NCI-H446 treated with DMSO at 0.1 percent for 48 hours (cell line): ENCODE measurements at regions not wholly inside any gene's neighbourhood (a gene's known extent, or its start where the extent isn't known, plus 50 kb on each side); places are given as distances from the start of the nearest gene placed in this dataset.
"Not testable (repeated sequence)": the region's sequence is repeated elsewhere in the genome, so short reads cannot be mapped to it uniquely, and the experiment has no call there.

ENCODE experiments used
- DNase-seq: peaks from one replicate; lab custom pipeline; 2025; lab: John Stamatoyannopoulos, UW

DNA sequence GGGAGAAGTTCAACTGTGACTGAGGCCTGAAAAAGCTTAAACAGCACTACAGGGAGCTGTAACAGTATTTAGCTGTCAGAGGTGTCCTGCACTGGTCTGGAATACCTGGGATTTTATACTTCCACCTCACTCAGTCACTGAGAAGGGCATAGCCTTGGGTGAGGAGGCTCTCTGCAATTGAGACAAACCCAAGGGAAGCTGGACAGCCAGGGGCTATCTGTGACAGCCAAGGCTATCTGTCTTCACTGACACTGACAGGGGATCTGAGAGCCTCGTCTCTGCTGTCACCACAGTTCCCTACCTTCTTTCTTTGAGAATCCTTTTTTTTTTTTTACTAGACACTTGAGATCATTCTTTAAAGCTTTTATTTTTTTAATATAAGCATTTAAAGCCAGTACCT is 356.2 kb upstream of the CD180 start:
- DNase-seq, result no peak

GRCh38 chr5:67549947-67550346 is 353.3 kb upstream of the CD180 start:
- DNase-seq, result no peak

GRCh38 chr5:67549296-67549618 is 352.7 kb upstream of the CD180 start:
- DNase-seq, result no peak

GRCh38 chr5:67548520-67549295 is 352.1 kb upstream of the CD180 start:
- DNase-seq, result no peak

DNA sequence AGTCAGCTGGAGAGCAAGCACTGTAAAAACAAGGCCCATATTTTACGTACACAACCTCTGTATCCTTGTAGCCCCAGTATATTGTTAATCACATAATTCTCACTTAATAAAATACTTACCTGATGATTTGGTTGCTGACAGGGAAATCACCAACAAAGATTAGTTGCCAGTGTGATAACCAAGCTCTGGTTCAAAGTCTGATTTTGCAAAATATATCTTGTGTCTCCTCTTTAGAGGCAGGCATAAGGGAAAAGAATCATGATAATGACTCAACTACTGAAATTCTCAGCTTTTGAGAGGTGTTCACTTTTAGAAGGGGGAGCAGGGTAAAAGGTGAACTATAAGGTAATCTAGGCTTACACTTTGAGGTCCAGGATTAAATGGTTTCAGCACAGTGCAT is 351.1 kb upstream of the CD180 start:
- DNase-seq, result no peak

DNA sequence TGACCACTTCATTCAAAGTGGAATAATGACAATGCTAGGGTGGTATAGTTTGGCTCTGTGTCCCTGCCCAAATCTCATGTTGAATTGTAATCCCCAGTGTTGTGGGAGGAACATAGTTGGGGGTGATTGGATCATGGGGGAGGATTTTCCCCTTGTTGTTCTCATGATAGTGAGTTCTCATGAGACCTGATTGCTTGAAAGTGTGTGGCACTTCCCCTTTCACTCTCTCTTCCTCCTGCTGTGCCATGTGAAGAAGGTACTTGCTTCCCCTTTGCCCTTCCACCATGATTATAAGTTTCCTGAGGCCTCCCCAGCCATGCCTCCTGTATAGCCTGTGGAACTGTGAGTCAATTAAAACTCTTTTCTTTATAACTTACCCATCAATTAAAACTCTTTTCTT is 348.3 kb upstream of the CD180 start:
- DNase-seq, result not testable (repeated sequence)

- DNase-seq, result no peak
Observed at GRCh38 chr5:67543720-67544270, 347.2 kb upstream of the CD180 start.

DNA sequence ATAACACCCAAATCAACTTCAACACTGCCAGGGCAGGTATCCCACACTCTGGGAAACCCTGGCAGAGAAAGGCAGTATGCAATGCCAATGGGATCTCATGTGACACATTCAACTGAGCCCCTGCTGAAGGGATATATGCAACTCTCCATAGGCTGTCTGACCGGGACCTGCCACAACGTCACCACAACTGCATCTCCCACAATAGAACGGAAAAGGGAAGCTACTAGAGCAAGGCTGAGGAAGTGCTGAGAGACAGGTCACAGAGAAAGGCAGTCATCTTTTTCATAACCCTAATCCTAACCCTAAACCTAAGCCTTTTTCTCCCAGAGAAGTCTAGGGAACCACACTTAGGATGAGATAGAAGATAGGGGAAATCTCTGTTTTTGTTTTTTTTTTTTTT is 345.9 kb upstream of the CD180 start:
- DNase-seq, result no peak

DNA sequence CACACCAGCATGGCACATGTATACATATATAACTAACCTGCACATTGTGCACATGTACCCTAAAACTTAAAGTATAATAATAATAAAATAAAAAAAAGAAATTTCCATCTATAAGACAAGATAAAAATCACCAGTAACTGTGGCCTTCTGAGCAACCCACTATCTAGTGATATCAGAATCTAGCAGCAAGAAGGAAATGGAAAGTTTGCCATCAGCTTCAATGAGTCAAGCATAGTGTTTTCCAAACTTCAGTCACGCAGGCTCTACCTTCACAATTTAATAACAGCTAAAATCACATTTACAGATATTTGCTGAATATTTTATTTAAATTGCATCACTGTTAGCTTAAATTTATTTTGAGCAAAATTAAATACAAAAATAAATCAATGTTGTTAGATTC is 345.3 kb upstream of the CD180 start:
- no peak for DNase-seq

DNA sequence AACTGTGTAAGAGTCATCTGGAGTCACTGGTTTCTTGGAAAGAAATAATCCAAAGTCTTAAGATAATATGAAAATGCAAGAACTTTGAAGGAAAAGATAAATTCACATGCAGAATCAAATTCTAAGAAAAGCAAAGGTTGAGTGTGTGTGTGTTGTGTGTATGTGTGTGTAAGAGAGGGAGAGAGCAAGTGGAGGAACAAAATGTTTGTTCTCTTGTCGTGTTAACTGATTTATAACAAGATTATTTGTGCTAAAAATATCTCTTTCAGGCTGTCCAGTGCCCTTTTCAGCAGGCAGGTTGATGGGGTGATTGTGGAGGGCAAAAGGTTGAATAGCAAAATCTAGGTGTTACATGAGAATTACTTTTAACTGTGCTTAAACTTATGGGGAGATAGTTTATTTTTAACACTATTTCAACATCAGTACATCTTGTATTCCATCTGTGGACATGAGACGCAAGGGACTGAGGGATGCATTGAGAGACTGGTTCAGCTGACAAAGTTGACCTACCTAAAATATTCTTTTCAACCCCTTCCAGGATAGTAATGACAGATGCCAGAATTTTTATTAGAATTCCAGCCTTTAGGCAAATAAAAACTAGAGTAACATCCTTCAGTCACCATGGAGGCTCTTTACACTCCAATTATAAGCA is 342.4 kb upstream of the CD180 start:
- DNase-seq, result no peak

DNA sequence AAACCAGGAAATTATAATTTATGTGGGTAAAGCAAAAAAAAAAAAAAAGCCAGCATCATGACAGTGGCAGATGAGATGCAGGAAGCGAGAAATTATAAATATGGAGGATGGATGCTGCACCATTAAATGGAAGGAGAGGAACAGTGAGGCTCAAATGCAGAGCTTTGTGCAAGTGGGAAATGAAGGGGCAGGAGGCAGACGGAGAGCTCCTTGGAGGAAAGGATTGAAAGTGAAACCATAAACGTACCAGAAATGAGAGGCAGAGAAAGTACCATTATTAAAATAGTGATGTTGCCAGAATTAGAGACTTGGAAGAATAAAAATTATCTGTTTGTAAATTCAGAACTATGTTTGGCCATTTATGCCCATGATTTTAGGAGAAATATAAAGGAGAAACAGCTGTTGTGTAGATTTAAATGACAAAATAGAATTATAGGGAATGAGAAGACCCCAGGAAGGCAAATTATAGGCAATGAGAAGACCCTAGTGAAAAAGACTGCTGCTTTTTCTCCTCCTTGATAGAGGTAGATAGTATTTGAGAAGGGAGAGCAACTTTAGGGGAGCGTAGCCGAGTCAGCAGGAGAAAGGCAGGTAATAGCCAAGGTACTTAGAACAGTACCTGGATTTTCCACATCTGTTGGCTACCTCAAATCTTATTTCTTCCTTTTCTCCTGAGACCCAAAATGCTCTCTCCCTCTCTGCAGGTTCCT is 341.0 kb upstream of the CD180 start:
- DNase-seq, result no peak

GRCh38 chr5:67536866-67537265 is 340.3 kb upstream of the CD180 start:
- no peak for DNase-seq

DNA sequence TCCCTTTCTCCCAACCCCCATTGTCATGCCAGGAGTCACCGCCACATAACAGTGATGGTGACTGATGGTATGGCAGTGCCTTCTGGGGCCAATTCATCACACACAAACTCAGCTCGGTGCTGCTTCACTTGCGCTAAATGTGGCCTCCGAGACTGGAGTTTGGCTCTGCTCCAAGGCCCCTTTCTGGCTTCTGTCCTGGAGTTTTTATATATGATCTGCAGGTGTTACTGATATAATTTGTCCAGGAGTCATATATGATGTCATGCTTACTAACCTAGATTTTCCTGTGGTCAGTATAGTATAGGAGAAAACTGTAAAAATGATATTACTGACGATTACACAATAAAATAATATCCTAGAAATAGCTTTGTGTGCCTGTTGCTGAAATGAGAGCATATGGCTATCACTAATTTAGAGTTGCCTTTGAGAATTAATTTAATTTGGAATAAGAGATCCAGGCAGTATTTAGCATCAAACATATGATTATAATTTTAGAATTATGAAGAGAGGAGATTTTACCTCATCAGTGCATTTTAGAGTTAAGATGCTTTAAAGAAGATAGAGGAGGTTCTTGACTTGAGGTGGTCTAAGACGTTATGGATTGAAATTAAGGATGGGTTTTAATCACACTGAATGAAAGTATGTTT is 334.1 kb upstream of the CD180 start:
- peak; percentile 62 for DNase-seq

- no peak for DNase-seq
Observed at GRCh38 chr5:67528953-67529352, 332.4 kb upstream of the CD180 start.

- no peak for DNase-seq
Observed at GRCh38 chr5:67526793-67527192, 330.2 kb upstream of the CD180 start.

DNA sequence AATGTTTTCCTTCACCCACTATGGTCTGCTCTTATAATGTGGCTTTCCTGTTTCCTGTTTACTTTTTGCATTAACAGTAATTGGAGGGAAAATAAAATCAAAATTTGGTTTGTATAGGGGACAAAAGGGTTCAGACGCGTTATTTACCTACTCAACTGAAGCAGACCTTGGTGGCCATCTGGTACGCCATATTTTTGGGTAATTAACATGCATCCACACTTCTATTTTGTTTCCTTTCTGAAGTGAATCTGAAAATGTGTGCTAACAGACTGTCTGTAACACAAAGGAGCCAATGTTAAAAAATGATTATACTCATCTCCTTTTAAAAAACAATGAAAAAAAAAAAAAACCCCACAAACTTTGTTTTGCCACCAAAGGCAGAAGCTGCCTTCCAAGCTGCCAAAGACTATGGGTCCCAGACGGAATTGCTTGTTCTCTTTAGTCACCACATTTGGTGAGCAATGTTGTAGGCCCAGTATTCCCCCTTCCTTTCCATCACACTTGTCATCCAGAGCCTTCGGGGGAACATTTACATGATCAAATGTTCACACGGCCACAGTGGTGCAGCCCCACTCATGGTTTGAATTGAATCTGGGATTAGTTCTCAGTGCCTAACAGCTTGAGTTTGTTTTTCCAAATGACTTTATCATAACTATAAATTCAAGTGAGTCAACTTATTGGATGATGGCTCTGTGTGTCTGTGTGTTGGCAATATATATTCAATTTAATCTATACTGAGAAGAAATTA is 323.7 kb upstream of the CD180 start:
- DNase-seq, result peak; percentile 38

DNA sequence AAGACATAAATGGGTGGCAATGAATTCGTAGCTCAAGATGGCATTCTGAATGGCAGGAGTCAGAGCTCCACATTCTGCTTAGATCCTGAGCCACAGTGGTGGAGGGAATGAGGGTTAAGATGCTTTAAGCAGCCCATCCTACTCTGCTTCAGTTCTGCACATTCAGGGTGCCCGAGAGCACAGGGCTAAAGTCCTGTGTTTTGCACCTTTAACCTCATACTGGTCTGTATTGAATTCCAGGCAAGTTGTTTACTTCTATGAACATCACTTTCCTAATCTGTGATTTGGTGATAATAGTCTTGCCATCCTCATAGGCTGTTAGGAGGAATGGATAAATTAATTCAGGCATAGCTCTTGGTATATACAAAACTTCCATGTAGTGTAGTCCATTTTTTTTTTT is 321.6 kb upstream of the CD180 start:
- DNase-seq, result no peak

DNA sequence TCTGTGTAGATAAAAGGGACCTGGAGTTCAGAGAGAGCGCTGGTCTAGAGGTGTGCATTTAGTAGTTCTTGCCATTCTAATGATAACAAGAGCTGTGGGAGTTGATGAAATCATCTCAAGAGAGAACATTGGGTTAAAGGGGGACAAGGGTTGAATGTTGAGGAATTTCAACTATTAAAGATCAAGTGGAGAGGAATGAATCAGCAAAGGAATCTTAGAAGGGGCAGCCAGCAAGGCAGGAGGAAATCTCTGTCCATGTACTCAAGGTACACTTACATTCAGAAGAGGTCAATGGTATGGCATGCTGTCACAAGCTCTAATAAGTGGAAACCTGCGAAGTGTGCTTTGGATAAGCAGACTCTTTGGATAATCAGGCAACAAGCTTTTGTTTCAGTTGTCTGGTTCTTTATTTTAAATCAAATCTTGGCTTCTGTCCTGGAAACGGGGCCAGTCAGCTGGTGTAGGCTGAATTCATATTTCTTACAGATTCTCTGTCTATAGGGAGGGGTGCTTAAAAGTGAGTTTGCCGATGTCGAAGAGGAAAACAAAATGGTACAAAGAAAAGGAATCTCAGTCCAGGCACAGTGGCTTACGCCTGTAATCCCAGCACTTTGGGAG is 320.5 kb upstream of the CD180 start:
- peak; percentile 29 for DNase-seq

DNA sequence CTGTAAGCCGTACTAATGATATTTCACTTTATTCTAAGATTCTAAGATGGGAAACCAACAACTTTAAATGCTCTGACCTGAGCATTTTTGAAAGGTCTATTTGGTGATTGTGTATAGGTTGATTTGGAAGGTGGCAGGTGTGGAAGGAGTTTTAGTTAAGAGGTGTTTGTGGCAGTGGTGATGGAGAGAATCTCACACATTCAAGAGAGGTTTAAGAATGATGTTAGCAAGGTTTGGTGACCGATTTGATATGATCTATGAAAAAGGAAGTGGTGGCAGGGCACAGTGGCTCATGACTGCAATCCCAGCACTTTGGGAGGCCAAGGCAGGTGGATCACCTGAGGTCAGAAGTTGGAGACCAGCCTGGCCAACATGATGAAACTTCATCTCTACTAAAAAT is 319.2 kb upstream of the CD180 start:
- no peak for DNase-seq

GRCh38 chr5:67515020-67515689 is 318.6 kb upstream of the CD180 start:
- no peak for DNase-seq

GRCh38 chr5:67512758-67513157 is 316.2 kb upstream of the CD180 start:
- DNase-seq, result no peak
